ENCODE measurements at regions not wholly inside any gene's neighbourhood (a gene's known extent, or its start where the extent isn't known, plus 50 kb on each side); places are given as distances from the start of the nearest gene placed in this dataset.

GRCh38 chrY:8673896-8674295, 663.4 kb upstream of the TSPY4 start:
- Histone ChIP-seq H3K4me3 (no peak overlapping the region), H3K27ac (no peak overlapping the region), H3K4me1 (peaks cover 3% of the 10 kb centered on the region), H3K27me3 (no peaks in the 10 kb centered on the region), H3K9me3 (no peaks in the 10 kb centered on the region), H3K36me3 (no peaks in the 10 kb centered on the region)
- no peak for TF ChIP-seq EP300 (IDR thresholded peaks at IDR 0.05)
- TF ChIP-seq POLR2AphosphoS5 (IDR thresholded peaks at IDR 0.05), result no peak
- TF ChIP-seq CTCF (IDR thresholded peaks at IDR 0.05), result no peak
- no peak for TF ChIP-seq POLR2A (IDR thresholded peaks at IDR 0.05)
- WGBS, result no CpG with 5 or more reads among the region's 14 CpGs
- DNase-seq (ENCODE audit: low spot score in 2 of 2), result no peak

GRCh38 chrY:8677336-8677935, 659.8 kb upstream of the TSPY4 start:
- Histone ChIP-seq H3K9me3 (no peaks in the 10 kb centered on the region), H3K36me3 (no peaks in the 10 kb centered on the region), H3K27me3 (no peaks in the 10 kb centered on the region), H3K4me3 (no peak overlapping the region), H3K4me1 (peaks cover 3% of the 10 kb centered on the region), H3K27ac (no peak overlapping the region)
- TF ChIP-seq POLR2A (IDR thresholded peaks at IDR 0.05), result no peak
- TF ChIP-seq EP300 (IDR thresholded peaks at IDR 0.05), result no peak
- TF ChIP-seq CTCF (IDR thresholded peaks at IDR 0.05), result no peak
- WGBS, result no CpG with 5 or more reads among the region's 5 CpGs
- DNase-seq (ENCODE audit: low spot score in 2 of 2), result no peak

- DNase-seq (ENCODE audit: low spot score in 2 of 2), result no peak
- TF ChIP-seq CTCF (IDR thresholded peaks at IDR 0.05) (no peak), EP300 (IDR thresholded peaks at IDR 0.05) (no peak), POLR2A (IDR thresholded peaks at IDR 0.05) (no peak)
- no peaks in the 10 kb centered on the region for H3K9me3 ChIP-seq
- no CpG with 5 or more reads among the region's 5 CpGs for WGBS
- H3K4me3 ChIP-seq, result no peak overlapping the region
- H3K36me3 ChIP-seq, result no peaks in the 10 kb centered on the region
- H3K27me3 ChIP-seq, result no peaks in the 10 kb centered on the region
- H3K27ac ChIP-seq, result no peak overlapping the region
- H3K4me1 ChIP-seq, result no peaks in the 10 kb centered on the region
These were observed 650.1 kb upstream of the TSPY4 start for GRCh38 chrY:8687154-8687553.

GRCh38 chrY:8690901-8691685, 646.2 kb upstream of the TSPY4 start:
- no peaks in the 10 kb centered on the region for H3K27me3 ChIP-seq
- no CpG with 5 or more reads among the region's 2 CpGs for WGBS
- TF ChIP-seq EP300 (IDR thresholded peaks at IDR 0.05) (no peak), POLR2A (IDR thresholded peaks at IDR 0.05) (no peak), CTCF (IDR thresholded peaks at IDR 0.05) (no peak), POLR2AphosphoS5 (IDR thresholded peaks at IDR 0.05) (no peak)
- no peak for DNase-seq (ENCODE audit: low spot score in 2 of 2)
- H3K4me1 ChIP-seq, result no peaks in the 10 kb centered on the region
- no peak overlapping the region for H3K4me3 ChIP-seq
- H3K9me3 ChIP-seq, result no peaks in the 10 kb centered on the region
- H3K27ac ChIP-seq, result no peak overlapping the region
- H3K36me3 ChIP-seq, result no peaks in the 10 kb centered on the region

GRCh38 chrY:8698571-8698970, 638.7 kb upstream of the TSPY4 start:
- no peaks in the 10 kb centered on the region for H3K27me3 ChIP-seq
- no peaks in the 10 kb centered on the region for H3K36me3 ChIP-seq

More at GRCh38 chrY:8698571-8698970, 638.7 kb upstream of the TSPY4 start:
- H3K4me1 ChIP-seq, result no peaks in the 10 kb centered on the region
- no peaks in the 10 kb centered on the region for H3K9me3 ChIP-seq
- no peak overlapping the region for H3K27ac ChIP-seq
- whole genome bisulfite sequencing, result no CpG with 5 or more reads among the region's 3 CpGs
- TF ChIP-seq EP300 (IDR thresholded peaks at IDR 0.05) (no peak), POLR2AphosphoS5 (IDR thresholded peaks at IDR 0.05) (no peak), CTCF (IDR thresholded peaks at IDR 0.05) (no peak), POLR2A (IDR thresholded peaks at IDR 0.05) (no peak)
- no peak overlapping the region for H3K4me3 ChIP-seq
- no peak for DNase-seq (ENCODE audit: low spot score in 2 of 2)
